WERI-Rb-1 (cell line): ENCODE measurements at regions not wholly inside any gene's neighbourhood (a gene's known extent, or its start where the extent isn't known, plus 50 kb on each side); places are given as distances from the start of the nearest gene placed in this dataset.

ENCODE experiments used
- DNase-seq: peaks from one replicate; pipeline ENCODE4 v3.0.0-alpha.2; 2020
- H3K27ac ChIP-seq: fragments of 250-450 bp; sonication (Bioruptor Pico); 2 replicates; pipeline ENCODE4 v1.5.1; 2020; ENCODE audit warnings: mild to moderate bottlenecking, moderate library complexity
- H3K27me3 ChIP-seq: fragments of 250-450 bp; sonication (Bioruptor Pico); 2 replicates; pipeline ENCODE4 v1.5.1; 2021; ENCODE audit warnings: mild to moderate bottlenecking, low read depth, moderate library complexity; ENCODE audit not compliant: insufficient read depth, severe bottlenecking
- H3K36me3 ChIP-seq: fragments of 250-450 bp; sonication (Bioruptor Pico); 2 replicates; pipeline ENCODE4 v1.5.1; 2020; ENCODE audit warnings: mild to moderate bottlenecking, moderate library complexity
- H3K4me3 ChIP-seq: 2 replicates; pipeline ENCODE4 v1.5.1; 2011; ENCODE audit warnings: low read depth, mild to moderate bottlenecking, control low read depth, low read length
- H3K9me3 ChIP-seq: fragments of 250-450 bp; sonication (Bioruptor Pico); 2 replicates; pipeline ENCODE4 v1.5.1; 2021; ENCODE audit warnings: mild to moderate bottlenecking, moderate library complexity; ENCODE audit not compliant: severe bottlenecking
- CTCF ChIP-seq: IDR thresholded peaks from 2 replicates; pipeline ENCODE4 v1.5.1; 2011; ENCODE audit warnings: low read depth, mild to moderate bottlenecking, control low read depth, inconsistent platforms, low read length

- no peak overlapping the region for H3K27ac ChIP-seq
- no peaks in the 10 kb centered on the region for H3K9me3 ChIP-seq
- no peak for DNase-seq
- TF ChIP-seq CTCF: no peak
- no peaks in the 10 kb centered on the region for H3K27me3 ChIP-seq
- H3K4me3 ChIP-seq: no peak overlapping the region
- H3K36me3 ChIP-seq: peaks cover 9% of the 10 kb centered on the region; the same call in 1 of the 2 replicates
Observed at GRCh38 chr17:79160980-79161636, 86.5 kb downstream of the ENGASE start.

GRCh38 chr17:79159926-79160325 lies 85.3 kb downstream of the ENGASE start:
- no peak overlapping the region for H3K4me3 ChIP-seq
- H3K36me3 ChIP-seq: peaks cover 9% of the 10 kb centered on the region; the same call in 1 of the 2 replicates
- TF ChIP-seq CTCF: no peak
- no peaks in the 10 kb centered on the region for H3K9me3 ChIP-seq
- H3K27me3 ChIP-seq: no peaks in the 10 kb centered on the region
- DNase-seq: peak; percentile 76
- H3K27ac ChIP-seq: peak overlapping the region; percentile 2

- TF ChIP-seq CTCF: no peak
- H3K9me3 ChIP-seq: no peaks in the 10 kb centered on the region
- no peaks in the 10 kb centered on the region for H3K27me3 ChIP-seq
Observed at GRCh38 chr17:79159471-79159870, 84.8 kb downstream of the ENGASE start.

GRCh38 chr17:79156463-79157095 lies 82.0 kb downstream of the ENGASE start:
- Histone ChIP-seq H3K9me3 (no peaks in the 10 kb centered on the region), H3K4me3 (no peak overlapping the region), H3K36me3 (peaks cover 9% of the 10 kb centered on the region; the same call in 1 of the 2 replicates), H3K27ac (no peak overlapping the region), H3K27me3 (no peaks in the 10 kb centered on the region)
- TF ChIP-seq CTCF: no peak
- no peak for DNase-seq

More at GRCh38 chr17:79159471-79159870, 84.8 kb downstream of the ENGASE start:
- Histone ChIP-seq H3K27ac (peak overlapping the region; percentile 2; the same call in 1 of the 2 replicates), H3K36me3 (peaks cover 9% of the 10 kb centered on the region; the same call in 1 of the 2 replicates), H3K4me3 (no peak overlapping the region)
- no peak for DNase-seq

GRCh38 chr17:79155701-79156100 lies 81.1 kb downstream of the ENGASE start:
- DNase-seq: no peak
- no peak overlapping the region for H3K27ac ChIP-seq
- peaks cover 9% of the 10 kb centered on the region; the same call in 1 of the 2 replicates for H3K36me3 ChIP-seq
- no peak overlapping the region for H3K4me3 ChIP-seq
- H3K27me3 ChIP-seq: no peaks in the 10 kb centered on the region
- H3K9me3 ChIP-seq: no peaks in the 10 kb centered on the region
- TF ChIP-seq CTCF: no peak
